A549 (cell line): ENCODE measurements at regions not wholly inside any gene's neighbourhood (a gene's known extent, or its start where the extent isn't known, plus 50 kb on each side); places are given as distances from the start of the nearest gene placed in this dataset.

Experiments
- CHD2 ChIP-seq: fragments of 150-350 bp; IDR thresholded peaks from 2 replicates; pipeline ENCODE4 v1.6.1; 2014; ENCODE audit warnings: low read length; ENCODE audit not compliant: partially characterized antibody
- KDM1A ChIP-seq: fragments of 200-600 bp; sonication (generic); IDR thresholded peaks from 2 replicates; pipeline ENCODE4 v1.6.1; 2016; ENCODE audit warnings: low read depth, mild to moderate bottlenecking
- MAFK ChIP-seq: fragments of 450-650 bp; IDR thresholded peaks from 2 replicates; pipeline ENCODE4 v1.6.1; 2014; ENCODE audit not compliant: partially characterized antibody
- MAZ ChIP-seq: fragments of 150-350 bp; IDR thresholded peaks from 2 replicates; pipeline ENCODE4 v1.6.1; 2014; ENCODE audit warnings: antibody characterized with exemption, low read depth, low read length, borderline replicate concordance
- POLR2A ChIP-seq: IDR thresholded peaks from 2 replicates; pipeline ENCODE4 v1.6.1; 2012; ENCODE audit warnings: mild to moderate bottlenecking, low read length
- SMC3 ChIP-seq: fragments of >200 bp; sonication (Bioruptor Twin); formaldehyde crosslinking; IDR thresholded peaks from 3 replicates; pipeline ENCODE4 v1.6.1; 2018; ENCODE audit warnings: inconsistent platforms
- ZC3H11A ChIP-seq: fragments of 450-650 bp; IDR thresholded peaks from 2 replicates; pipeline ENCODE4 v1.6.1; 2014; ENCODE audit warnings: antibody characterized with exemption, mild to moderate bottlenecking
- TF ChIP-seq, protein P1 (sequence below): fragments of >200 bp; sonication (Bioruptor Twin); formaldehyde crosslinking; IDR thresholded peaks from 3 replicates; pipeline ENCODE4 v1.5.1; 2016
- TF ChIP-seq, protein P2 (sequence below): fragments of 150-350 bp; IDR thresholded peaks from 2 replicates; pipeline ENCODE4 v1.6.1; 2014; ENCODE audit warnings: low read depth, mild to moderate bottlenecking, low read length

DNA sequence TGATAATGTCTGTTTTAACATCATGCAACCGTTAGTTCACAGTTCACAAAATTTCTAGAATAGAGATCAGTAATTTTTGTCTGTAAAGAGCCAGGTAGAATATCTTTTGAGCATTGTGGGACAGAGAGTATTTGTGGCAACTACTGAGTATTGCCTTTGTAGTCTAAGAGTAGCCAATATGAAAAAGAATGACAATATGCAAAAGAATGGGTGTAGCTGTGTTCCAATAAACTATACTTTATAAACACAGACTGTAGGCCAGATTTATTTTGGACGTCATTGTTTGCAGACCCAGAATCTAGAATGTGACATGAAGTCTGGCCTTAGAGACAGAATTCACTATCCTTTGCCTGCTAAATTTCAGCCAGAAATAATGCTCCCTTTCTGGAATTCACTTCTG, 694.1 kb upstream of the MMS22L start:
- TF ChIP-seq POLR2A (no peak), MAFK (no peak), MAZ (no peak), CHD2 (no peak), SMC3 (no peak), KDM1A (no peak), ZC3H11A (no peak)
- TF ChIP-seq, protein P1, sequence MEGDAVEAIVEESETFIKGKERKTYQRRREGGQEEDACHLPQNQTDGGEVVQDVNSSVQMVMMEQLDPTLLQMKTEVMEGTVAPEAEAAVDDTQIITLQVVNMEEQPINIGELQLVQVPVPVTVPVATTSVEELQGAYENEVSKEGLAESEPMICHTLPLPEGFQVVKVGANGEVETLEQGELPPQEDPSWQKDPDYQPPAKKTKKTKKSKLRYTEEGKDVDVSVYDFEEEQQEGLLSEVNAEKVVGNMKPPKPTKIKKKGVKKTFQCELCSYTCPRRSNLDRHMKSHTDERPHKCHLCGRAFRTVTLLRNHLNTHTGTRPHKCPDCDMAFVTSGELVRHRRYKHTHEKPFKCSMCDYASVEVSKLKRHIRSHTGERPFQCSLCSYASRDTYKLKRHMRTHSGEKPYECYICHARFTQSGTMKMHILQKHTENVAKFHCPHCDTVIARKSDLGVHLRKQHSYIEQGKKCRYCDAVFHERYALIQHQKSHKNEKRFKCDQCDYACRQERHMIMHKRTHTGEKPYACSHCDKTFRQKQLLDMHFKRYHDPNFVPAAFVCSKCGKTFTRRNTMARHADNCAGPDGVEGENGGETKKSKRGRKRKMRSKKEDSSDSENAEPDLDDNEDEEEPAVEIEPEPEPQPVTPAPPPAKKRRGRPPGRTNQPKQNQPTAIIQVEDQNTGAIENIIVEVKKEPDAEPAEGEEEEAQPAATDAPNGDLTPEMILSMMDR: no peak
- TF ChIP-seq, protein P2, sequence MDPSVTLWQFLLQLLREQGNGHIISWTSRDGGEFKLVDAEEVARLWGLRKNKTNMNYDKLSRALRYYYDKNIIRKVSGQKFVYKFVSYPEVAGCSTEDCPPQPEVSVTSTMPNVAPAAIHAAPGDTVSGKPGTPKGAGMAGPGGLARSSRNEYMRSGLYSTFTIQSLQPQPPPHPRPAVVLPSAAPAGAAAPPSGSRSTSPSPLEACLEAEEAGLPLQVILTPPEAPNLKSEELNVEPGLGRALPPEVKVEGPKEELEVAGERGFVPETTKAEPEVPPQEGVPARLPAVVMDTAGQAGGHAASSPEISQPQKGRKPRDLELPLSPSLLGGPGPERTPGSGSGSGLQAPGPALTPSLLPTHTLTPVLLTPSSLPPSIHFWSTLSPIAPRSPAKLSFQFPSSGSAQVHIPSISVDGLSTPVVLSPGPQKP: no peak
